NCI-H82 treated with DMSO at 0.1 percent for 48 hours (cell line): ENCODE measurements at regions not wholly inside any gene's neighbourhood (a gene's known extent, or its start where the extent isn't known, plus 50 kb on each side); places are given as distances from the start of the nearest gene placed in this dataset.

Source experiments
- DNase-seq: peaks from one replicate; lab custom pipeline; 2025; ENCODE audit not compliant: unreplicated experiment; lab: John Stamatoyannopoulos, UW

DNA sequence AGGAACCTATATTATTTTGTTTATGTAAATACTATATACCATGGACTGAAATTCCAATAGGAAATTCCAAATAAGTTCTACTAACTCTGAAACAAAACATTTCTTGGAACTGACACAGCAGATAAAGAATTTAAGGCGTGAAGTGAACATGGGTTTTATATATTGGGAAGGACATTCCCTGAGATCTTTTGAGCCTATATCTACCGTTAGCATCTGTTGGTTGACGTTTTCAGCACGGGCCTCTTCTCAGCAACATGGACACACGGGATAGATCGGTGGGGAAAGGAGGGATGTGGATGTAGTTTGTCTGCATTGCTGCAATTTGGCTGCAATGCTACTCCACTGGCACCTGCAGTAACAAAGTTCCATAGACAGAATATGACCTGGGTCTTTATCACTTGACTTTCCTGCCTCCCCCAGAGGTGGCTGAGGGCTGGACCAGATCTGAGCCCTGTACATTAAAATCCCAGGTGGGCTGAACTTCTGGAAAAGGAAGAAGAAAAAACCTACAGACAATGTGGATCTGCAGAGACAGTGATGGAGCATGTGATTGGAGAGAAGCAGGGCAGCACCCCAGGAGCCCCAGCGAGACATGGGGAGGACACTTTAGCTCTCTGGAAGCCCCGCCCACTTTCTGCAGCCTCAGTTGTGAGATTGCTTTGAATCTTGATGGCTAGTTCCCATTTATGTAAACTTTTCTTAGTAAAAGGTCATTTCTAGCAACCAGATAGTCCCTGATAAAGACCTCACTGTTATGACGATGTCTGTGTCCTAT lies 91.2 kb upstream of the CPEB4 start:
- no peak for DNase-seq

GRCh38 chr5:173798127-173798810 lies 89.9 kb upstream of the CPEB4 start:
- no peak for DNase-seq

- DNase-seq = no peak
Observed at GRCh38 chr5:173800340-173800739, 87.8 kb upstream of the CPEB4 start.

DNA sequence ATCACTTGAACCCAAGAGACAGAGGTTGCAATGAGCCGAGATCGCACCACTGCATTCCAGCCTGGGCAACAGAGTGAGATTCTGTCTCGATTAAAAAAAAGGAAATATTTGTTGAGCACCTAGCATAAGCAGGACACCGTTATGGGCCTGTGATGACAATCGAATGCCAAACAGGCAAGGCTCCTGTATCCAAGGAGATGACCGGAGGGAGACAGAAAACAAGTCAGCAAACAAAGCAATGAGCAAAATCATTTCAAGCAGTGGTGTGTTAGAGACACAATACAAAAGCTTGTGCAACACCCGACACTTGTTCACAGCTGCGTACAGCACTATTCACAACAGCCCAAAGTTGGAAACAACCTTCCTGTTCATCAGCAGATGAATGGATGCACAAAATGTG lies 87.1 kb upstream of the CPEB4 start:
- no peak for DNase-seq

- no peak for DNase-seq
Observed at GRCh38 chr5:173802670-173803165, 85.4 kb upstream of the CPEB4 start.

DNA sequence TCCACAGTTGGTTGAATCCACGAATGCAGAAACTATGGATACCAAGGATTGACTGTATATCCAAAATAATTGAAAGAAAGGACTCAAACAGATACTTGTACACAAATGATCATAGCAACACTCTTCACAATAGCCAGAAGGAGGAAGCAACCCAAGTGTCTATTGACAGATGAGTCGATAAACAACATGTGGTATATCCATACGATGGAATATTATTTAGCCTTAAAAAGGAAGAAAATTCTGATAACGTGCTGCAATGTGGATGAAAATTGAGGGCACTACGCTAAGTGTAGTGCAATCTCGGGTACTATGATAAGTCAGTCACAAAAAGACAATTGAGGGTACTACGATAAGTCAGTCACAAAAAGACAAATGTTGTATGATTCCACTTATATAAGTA lies 83.6 kb upstream of the CPEB4 start:
- DNase-seq = no peak

GRCh38 chr5:173806270-173807035 lies 81.7 kb upstream of the CPEB4 start:
- DNase-seq = no peak

GRCh38 chr5:173807181-173807655 lies 80.9 kb upstream of the CPEB4 start:
- DNase-seq = no peak

DNA sequence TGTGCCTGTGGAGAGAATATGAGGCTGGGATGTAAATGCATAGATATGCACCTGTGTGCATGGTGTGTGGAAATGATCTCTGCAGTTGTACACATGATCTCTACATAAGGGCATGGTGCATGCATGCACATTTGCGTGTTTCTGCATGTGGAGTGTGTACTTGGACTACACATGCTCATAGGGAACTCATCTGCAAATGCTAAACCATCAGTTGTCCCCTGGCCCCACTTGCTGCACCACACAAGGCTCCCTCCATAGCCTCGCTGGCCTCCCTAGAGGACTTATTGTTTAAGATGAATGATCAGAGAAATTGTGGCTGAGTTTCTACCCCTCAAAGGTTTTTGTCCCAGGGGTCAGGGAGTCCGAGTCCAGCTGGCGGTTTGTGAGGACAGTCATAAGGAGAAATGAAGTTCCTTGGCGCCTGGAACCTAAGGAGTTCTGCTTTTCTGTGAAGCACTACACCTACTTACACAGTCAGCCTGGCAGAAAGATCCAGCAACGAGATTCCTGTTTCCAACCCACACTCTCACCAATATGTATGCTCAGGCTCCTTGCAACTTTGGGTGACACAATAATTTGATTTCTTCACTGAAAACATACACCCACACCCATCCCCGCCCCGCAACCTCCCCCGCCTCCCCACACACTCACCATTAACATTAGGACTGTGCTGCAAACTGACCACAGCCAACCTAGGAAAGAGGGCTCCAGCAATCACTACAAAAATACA lies 79.9 kb upstream of the CPEB4 start:
- no peak for DNase-seq

GRCh38 chr5:173809014-173809413 lies 79.1 kb upstream of the CPEB4 start:
- no peak for DNase-seq

DNA sequence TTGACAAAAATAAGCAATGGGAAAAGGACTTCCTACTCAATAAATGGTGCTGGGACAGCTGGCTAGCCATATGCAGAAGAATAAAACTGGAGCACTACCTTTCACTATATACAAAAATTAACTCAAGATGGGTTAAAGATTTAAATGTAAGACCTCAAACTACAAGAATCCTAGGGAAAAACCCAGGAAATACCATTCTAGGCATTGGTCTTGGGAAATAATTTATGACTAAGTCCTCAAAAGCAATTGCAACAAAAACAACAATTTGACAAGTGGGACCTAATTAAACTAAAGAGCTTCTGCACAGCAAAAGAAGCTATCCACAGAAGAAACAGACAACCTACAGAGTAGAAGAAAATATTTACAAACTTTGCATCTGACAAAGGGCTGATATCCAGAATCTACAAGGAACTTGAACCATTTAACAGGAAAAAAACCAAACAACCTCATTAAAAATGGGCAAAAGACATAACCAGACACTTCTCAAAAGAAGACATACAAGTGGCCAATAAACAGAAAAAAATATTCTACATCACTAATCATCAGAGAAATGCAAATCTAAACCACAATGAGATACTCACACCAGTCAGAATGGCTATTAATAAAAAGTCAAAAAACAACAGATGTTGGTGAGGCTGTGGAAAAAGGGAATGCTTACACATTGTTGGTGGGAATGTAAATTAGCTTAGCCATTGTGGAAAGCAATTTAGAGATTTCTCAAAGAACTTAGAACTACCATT lies 75.2 kb upstream of the CPEB4 start:
- DNase-seq = no peak

DNA sequence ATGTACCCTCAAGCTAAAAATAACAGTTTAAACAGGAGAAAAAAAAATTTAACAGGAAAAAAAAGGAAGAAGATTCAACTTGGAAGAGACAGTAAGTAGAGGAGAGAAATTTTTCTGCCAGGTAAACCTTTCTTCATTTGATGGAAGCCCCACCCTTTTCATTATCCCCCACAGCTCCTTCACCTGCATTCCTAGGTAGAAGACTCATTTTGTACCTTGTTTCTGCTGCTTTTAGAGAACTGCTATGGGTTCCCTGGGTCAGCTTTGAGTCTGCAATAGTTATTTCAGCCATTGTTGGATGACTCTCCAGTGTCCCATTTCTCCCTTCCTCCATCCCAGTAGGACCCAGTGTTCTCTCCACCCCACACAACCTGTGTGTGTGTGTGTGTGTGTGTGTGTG lies 74.1 kb upstream of the CPEB4 start:
- no peak for DNase-seq

GRCh38 chr5:173815571-173815970 lies 72.6 kb upstream of the CPEB4 start:
- DNase-seq = no peak

DNA sequence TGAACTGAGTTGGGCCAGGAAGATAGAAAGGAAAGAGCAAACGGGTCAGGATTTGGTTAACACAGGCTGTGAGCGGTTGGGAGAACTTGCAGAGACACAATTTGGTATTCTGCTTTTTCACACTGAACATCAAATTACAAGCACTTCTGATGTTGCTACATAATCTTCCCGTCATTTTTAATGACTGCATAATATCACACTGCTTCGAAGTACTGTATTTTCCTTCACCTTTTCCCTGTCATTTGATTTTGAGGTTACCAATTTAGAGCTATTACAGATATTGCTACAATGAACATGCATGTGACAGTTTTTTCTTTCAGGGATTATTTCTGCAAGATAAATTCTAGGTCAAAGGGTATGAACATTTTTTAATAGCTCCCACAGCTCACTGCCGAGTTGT lies 71.4 kb upstream of the CPEB4 start:
- DNase-seq = no peak

DNA sequence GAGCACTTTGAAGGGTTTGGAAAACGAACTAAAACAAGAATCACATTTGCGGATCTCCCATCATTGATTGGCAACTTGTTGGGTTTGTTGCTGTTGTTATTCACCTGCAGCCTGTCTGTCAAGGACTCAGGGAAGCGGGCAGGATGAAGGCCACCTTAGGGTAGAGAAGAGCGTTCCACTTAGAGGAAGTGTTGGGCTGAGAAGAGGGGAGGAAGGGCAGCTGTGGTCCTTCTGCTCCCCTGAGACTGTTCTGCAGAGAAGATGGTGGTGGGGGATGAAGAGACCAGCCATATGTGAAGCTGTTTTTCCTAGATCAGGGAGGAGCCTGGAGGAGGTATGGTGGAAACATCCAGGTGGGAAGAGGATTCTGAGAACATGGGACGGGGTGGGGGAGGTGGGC lies 70.6 kb upstream of the CPEB4 start:
- DNase-seq = no peak

DNA sequence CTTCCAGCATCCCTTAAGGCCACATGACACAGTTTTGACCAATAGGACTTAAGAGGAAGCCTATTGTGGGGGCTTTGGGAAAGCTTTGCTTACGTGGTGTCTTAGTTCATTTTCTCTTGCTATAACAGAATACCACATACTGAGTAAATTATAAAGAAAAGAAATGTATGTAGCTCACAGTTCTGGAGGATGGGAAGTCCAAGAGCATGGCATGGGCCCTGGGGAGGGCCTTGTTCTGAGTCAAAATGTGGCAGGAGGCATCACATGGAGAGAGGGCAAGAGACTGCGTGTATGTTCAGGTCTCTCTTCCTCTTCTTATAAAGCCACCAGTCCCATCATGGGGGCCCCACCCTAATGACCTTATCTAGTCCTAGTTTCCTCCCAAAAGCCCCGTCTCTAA lies 68.6 kb upstream of the CPEB4 start:
- DNase-seq = no peak

DNA sequence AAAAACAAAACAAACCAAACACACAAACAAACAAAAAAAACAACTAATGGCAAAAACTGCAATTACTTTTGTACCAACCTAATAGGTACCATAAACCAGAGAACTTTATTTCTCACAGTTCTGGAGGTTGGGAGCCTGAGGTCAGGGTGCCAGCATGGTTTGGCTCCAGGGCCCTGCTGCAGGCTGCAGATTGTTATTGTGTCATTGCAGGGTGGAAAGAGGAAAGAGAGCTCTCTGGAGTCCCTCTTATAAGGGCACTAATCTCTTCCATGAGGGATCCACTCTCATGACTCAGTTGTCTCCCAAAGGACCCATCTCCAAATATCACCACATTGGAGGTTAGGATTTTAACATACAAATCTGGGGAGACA lies 64.9 kb upstream of the CPEB4 start:
- DNase-seq = no peak

DNA sequence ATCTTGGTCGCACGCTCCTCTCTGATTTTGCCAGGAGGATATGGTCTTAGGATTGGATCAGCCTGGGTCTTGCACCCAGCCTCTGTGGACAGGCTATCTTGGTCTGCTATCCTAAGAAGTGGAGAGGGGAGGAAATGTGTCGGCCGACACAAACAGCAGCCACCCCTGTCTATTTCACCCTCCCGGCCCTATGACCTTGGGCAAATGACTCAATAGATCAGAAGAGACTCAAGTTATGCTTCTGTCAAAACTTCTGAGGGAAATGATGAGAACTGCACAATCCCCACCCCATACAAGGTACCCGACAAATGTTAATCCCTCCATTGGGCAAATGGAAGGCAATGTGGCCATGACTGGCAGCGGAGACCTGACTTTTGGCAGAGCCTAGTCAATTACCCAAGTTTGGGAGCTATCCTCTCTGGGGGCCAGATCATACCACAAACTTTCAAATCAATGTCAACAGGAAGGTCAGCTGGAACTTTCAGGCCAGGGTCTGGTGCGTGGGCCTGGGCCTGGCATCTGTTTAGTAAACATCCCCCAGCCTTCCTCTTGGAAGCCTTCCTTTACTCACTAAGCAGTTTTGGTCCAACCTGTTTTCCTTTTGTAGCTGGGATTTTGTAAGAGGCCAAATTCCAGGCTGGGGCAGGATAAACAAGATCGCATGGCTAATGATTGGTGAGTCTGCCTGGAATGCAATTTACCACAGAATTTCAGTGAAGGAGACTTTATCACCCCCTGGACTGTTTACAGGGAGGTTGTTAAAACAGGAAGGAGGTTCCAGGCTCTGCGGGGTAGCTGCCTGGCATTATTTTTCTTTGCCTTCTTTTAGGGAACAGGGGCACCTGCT lies 64.2 kb upstream of the CPEB4 start:
- DNase-seq = no peak

DNA sequence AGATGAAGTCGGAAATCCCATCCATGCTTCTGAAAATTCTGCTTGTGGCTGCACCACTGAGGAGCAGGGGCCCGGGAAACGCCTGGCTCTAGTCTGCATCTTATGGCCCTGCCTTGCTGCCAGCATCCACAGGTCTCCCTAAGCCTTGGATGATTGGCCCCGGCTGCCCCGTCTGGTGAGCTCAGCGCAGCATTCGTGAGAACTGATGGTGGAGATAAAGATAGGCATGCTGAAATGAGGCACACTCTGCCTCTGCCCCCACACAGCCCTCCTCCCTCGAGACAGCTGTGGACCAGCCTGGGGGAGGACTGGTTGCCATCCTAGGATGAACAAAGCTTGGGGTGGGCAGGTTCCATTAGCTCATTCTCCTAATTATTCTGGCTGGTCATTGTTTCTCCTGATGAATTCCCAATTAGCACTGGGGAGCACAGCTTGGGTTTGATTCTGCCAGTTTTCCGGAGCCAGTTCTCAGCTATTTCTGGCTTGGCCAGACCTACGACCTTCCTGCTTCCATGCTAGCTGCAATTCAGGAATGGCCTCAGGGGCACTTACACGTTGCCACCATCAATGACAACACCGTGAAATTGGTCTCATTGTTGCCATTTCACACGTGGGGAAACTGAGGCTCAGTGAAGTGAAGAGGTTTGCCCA lies 62.8 kb upstream of the CPEB4 start:
- no peak for DNase-seq
